NCI-H2227 (cell line): ENCODE measurements at regions not wholly inside any gene's neighbourhood (a gene's known extent, or its start where the extent isn't known, plus 50 kb on each side); places are given as distances from the start of the nearest gene placed in this dataset.
"Not testable (repeated sequence)": the region's sequence is repeated elsewhere in the genome, so short reads cannot be mapped to it uniquely, and the experiment has no call there.

ENCODE experiments used
- DNase-seq: peaks from one replicate; lab custom pipeline; 2025; ENCODE audit not compliant: unreplicated experiment; lab: John Stamatoyannopoulos, UW

DNA sequence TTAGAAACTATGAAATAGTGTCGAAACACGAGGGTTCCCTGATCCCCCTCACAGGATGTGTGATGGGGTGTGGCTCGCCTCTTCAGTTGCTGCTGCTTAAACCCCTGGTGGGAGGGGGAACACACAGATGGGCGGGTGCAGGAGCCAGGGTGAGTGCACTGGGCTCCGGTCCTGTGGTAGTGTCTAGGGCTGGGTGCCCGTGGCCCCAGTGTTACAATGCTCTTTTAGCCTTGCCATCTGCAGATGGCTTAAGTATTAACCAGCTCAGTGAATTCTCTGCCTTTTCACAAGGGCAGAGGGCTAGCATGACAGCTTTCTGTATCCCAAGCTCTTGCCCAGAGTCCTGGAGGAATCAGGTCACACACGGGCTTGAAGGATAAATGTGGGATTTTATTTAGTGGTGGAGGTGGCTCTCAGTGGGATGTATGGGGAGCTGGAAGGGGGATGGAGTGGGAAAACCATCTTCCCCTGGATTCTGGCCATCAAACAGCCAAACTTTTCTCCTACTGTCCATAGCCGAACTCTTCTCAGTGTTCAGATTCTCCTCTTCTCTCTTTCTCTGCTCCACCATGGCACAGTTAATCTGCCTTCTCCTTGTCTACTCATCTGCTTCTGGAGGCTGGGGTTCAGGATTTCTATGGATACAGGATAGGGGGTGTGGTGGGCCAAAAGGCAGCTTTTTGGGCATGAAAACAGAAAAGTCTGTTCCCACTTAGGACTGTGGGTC lies 659.0 kb downstream of the EPM2A start:
- no peak for DNase-seq

DNA sequence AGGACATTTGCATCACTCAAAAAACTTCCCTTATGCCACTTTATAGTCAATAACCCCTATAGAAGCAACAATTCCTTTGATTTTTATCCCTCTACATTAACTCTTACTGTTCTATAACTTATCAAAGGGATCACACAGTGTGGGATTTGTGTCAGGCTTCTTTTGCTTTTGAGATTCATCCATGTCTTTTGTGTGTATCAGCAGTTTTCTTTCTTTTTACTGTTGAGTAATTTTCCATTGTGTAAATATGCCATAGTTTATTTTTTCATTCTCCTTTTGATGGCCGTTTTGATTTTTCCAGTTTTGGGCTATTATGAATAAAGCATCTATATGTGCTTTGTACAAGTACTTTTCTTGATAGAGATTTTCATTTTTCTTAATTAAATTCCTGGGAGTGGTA lies 657.9 kb downstream of the EPM2A start:
- no peak for DNase-seq

DNA sequence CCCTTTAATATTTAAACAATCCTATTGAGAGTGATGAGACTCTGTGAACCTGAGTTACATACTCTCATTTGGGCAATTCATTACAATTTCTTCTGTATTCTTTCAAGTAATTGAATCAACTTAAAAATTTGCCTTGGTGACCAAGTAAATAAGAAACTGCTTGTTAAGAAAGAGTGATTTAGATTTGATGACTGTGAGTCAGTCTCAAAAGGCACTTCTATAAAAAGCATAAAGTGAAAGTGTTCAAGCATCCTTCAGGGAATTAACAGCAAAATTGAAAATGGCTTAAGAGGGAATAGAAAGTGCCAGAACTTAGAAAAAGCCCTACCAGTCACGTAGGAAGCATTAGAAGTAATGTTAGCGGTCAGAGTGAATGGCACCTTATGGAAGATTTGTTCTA lies 654.7 kb downstream of the EPM2A start:
- DNase-seq: no peak

DNA sequence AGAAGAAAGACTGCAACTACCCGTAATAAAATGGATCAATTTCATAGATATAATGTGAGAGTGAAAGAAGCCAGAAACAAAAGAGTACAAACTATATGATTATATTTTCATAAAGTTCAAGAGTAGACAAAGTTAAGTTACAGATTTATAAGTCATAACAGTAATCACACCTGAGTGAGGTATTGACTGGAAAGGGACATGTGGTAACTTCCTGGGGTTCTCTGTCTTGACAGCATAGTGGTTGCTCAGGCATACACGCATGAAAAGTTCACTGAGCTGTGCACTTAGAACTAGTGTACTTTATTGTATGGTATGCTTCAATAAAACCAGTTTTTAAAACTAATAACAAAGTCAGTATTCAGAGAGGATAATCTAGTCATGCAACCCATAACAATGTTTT lies 653.6 kb downstream of the EPM2A start:
- no peak for DNase-seq

DNA sequence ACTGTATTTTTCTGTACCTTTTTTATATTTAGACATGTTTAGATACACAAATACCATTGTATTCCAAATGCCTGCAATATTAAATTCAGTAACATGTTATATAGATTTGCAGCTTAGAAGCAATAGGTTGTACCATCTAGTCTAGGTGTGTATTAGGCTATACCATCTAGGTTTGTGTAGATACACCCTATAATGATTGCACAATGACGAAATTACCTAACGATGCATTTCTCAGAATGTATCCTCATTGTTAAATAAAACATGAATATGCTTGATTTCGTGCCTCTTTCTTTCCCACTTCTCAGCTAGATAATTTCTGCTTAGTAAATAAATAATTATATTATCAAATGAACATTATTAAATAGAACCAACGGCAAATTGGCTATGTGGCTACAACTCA lies 653.0 kb downstream of the EPM2A start:
- DNase-seq: no peak

DNA sequence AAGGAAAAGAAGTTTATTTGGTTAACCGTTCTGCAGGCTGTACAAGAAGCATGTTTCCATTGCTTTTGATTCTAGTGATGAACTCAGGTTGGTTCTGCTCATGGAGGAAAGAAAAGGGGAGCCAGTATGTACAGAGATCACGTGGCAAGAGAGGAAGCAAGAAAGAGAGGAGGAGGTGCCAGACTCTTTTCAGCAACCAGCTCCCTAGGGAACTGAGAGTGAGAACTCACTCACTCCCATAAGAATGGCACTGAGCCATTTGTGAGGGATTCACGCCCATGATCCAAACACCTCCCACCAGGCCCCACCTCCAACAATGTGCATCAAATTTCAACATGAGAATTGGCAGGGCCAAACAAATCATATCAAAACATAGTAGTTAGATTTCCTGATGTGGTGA lies 649.1 kb downstream of the EPM2A start:
- DNase-seq: no peak

DNA sequence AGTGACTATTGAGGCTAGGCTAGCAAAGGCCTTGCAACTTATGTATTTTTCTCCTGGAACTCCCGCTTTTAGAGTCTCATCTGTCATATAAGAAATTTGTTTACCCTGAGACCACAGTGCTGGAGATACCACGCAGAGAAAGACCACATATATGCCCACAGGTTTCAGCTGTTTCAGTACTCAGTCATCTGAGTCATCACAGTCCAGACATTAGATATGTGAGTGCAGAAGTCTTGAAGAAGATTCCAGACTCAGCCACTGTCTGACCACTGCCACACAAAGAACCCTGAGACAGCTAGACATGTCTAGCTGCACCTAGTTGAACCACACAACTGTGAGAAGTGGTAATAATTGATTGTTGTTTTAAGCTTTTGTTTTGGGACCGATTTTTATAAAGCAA lies 648.3 kb downstream of the EPM2A start:
- no peak for DNase-seq

DNA sequence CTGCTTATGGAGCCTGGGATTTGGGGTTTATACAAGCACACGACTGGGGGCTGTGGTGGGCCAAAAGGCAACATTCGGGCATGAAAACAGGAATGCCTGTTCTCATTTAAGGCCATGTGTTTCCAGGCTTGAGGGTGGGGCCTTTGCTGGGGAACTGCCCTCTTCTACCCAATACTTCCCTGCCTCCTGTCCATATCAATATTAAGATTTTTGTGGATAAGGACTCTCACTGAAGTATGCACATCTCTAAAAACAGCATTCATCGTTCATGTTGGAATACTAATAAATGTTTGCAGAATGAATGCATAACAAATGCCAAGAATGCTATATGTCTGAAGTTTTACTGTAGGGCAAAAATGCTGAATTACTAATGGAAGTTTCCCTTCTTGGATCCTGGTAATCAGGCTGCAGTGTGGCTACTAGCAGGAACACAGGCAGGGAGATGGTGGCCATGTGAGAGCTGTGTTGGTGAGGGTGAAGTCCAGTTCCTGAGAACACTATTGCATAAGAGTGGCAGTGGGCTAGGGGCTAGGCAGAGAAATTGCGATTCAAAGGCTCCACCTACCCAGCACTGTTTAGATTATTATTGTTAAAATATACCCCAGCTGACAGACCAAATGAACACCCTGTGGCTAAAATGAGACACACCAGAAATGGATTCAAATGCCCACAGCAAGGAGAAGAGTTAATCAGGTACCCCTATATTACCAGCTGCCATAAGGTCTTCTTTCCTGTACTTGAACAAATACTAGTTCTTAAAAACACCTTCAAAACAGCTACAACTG lies 644.3 kb downstream of the EPM2A start:
- DNase-seq: no peak

DNA sequence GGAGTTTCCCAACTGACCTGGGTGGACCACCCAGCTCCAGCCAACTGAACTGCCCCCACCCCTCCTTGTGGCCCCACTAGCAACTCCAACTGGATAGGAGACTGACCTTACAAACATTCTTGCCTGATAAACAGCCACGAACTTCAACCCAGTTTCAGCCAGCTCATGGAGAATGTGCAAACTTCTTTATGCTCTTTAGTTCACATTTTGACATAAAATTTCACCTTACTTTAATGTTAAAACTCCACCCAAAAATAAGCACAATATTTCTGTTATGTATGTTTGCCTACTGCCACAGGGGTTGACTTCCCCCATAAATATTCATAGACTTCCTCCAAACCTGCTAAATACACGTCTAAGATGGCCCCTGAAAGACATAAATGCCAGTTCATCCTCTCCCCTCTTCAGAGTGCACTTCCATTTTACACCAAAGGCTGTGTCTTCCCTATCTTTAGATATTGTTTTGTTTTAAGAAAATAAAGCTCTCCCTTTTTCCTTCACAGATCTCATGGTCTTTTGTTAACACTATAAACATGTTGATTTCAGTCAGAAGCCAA lies 643.7 kb downstream of the EPM2A start:
- DNase-seq: no peak

DNA sequence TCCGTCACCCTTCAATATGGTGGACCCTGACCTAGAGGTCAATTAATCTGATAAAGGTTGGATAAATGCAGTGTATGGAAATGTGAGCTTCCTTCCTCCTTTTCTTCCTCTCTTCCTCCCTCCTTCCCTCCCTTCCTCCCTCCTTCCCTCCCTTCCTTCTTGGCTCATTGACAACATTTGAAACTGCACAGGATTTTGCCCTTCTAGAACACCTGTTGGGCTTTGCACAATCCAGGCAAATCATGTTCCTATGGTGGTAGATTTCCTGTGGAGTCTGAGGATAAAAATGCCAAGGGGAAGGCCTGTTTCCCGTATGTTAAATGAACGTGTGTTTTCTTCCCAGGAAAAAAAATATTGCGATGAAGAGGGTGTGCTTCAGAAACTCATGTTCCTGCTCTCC lies 642.8 kb downstream of the EPM2A start:
- DNase-seq: no peak

DNA sequence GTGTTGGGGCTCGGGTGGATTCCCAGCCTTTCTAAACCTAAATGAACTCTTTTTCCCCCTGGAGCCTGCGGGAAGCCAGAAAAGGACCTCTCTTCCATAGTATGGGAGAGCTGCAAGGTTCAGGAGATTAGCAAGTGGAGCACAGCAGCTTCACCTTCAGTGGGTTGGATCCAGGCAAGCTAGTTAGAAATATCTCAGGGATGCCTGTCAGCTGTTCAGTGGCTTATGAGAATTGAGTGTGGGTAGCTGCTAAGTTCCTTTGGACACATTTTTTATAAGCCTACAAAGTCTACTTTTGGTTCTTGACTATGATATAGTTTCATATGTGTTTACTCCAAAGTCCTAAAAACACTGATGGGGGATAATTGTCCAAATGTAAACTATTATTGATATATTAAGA lies 642.1 kb downstream of the EPM2A start:
- no peak for DNase-seq

DNA sequence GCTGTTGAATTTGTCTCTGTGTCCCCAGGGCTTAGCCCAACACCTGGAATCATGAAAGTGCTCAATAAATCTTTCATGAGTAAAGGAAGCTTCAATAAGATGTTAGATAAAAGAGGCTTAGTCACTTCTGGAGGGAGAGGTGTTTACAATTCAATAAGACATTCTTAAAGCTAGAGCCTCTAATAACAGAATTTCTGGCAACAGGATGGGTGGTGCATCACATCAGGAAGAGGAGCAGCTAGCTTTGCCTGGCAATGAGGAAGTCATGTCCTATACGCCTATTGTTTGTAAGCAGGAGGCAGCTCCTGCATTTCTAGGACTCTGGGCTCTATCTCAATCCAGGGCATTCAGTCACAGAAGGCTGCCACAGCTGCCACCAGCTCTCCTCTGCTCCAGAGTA lies 638.5 kb downstream of the EPM2A start:
- no peak for DNase-seq

DNA sequence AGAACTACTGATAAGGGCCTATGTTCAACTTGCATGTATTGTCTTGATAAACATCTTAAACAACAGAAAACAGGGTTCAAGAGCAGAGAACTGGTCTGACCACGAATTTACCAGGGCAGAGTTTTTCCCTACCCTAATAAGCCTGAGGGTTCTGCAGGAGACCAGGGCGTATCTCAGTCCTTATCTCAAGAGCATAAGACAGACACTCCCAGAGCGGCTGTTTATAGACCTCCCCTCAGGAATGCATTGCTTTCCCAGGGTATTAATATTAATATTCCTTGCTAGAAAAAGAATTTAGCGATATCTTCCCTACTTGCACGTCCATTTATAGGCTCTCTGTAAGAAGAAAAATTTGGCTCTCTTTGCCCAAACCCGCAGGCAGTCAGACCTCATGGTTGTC lies 637.2 kb downstream of the EPM2A start:
- not testable (repeated sequence) for DNase-seq

DNA sequence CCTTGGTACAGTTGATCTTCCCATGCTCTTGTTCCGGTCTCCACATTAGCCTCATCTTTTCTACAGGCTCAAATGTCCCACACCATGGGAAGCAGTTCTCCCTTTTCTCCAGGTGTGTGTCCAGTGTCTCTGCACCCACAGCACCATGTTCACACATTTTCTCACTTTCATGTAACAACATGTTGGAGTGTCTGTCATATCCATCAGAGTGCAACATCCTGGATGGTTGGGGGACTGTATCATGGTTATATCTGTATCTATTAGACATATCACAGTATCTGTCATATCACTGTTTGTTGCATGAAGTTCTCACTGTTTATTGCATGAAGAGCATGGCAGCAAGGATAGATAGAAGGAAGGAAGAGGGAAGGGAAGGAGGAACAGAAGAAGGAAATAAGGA lies 635.6 kb downstream of the EPM2A start:
- no peak for DNase-seq

DNA sequence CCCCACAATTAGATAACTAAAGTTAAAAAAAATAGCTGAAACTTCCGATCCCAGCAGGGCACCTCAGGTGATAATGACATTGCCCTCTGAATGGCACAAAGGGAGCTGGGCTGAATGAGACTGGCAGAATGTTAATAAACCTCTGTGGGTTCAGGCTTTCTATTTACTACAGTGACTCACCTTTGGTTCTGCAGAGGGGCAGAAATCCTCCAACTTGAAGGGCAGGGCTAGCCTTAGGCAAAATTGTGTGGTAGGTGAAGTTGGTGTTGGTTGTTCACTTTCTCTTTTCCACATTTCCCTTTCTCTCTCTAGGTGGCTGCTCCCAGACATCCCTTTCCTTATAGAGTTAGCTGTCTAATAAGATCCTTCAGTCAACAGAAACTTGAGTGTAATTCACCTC lies 625.2 kb downstream of the EPM2A start:
- no peak for DNase-seq

DNA sequence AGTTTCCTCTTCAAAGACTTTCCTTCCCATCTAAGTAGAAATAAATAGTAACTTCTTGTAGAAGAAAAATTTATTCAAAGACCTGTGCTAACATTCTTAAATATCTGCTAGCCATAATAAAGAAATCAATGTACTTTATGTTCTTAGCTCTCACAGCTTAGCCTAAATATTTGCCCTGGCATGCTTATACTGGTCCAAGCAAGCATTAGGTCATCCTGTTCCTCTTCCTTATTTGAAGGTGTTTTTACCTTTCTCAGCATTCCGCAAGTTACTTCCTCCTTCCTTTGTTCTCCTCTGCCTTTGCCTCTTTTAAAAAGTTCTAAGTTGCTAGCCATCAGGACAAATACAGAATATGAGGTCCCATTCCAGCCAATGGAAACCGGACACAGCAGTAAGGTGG lies 623.9 kb downstream of the EPM2A start:
- DNase-seq: not testable (repeated sequence)

DNA sequence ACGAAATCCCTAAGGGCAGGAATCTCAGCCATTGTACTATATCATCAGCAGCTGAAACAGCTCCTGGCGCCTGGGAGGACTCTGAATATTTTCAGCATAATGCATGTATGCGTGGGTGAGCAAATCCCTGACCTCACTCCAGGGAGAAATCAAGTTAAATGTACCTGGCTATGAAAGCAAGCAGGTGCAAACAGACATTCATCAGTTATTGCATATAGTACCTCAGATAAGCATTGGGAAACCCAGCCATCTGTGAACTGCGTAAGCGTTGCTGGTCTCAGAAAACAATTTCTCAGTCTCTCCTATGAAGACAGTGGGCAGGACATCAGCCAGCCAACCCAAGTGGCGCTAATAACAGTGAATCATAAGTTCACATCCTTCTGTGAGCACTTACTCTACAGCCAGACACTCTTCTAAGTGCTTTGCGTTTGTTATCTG lies 622.6 kb downstream of the EPM2A start:
- DNase-seq: no peak

DNA sequence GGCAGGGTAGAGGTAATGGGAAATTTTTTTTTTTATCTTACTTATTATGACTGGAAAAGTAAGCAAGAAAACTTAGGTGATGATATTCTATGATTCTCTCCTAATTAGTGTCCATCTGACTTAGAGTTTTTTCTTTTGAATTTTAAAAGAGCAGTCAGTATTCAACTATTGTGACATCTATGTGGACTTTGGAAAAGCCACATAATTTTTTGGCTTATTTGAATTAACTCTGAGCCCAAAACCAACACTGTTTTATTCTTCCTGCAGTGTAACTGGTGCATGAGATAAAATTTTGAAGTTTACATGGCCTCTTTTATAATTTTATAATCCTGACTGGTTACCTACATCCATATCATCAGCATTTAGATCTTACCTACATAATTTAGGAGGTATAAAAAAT lies 619.7 kb downstream of the EPM2A start:
- DNase-seq: no peak

DNA sequence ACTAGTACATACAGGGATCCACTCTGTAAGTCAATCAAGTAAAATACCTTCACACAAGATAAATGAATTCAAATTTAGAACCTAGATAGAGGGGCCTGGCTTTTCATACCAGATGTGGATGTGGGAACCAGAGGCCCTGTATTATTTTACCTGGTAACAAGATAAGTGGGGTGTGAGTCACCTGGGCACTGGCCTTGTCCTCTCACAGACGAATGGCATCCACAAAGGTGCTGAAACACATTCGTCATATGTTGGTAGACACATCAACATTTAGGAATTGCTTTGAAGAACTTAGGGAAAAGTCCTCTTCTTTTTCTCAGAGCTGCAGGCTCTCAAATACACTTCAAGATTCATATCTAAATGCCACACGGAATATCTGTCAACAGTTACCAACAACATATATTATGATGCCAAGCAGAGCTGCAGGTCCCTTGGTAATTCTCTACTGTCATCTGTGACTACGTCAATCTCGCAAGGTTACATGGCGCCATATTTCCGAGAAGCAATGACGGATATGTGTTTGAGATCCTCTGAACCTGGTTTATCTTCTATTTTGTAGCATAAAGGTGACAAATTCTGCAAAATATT lies 618.6 kb downstream of the EPM2A start:
- no peak for DNase-seq

DNA sequence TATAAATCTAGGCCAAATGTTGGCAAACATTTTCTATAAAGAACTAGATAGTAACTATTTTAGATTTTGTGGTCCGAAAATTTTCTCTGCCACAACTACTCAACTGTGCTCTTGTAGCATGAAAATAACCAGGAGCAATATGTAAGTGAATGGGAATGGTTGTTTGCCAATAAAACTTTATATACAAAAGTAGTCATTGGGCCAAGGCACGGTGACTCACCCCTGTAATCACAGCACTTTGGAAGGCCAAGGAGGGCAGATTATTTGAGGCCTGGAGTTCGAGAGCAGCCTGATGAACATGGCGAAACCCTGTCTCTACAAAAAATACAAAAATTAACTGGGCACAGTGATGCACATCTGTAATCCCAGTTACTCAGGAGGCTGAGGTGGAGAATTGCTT lies 617.1 kb downstream of the EPM2A start:
- DNase-seq: no peak

DNA sequence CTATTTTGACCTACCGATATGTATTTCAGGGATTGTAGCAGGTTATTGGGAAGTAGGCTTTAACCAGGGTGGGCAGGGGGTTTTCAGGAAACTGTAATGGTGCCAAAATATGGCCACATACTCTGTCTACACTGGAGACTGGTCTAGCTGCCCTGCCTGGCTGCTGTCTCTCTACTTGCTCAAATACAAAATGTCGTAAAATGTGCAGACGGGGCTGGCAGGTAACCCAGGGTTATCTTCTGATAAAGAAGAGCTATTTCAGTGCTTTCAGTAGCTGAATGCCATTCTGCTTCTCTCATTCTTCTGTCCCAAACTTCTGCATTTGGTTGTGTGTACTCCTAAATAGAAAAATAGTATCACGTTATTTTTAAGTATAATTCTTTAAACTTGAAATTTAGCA lies 616.2 kb downstream of the EPM2A start:
- no peak for DNase-seq

DNA sequence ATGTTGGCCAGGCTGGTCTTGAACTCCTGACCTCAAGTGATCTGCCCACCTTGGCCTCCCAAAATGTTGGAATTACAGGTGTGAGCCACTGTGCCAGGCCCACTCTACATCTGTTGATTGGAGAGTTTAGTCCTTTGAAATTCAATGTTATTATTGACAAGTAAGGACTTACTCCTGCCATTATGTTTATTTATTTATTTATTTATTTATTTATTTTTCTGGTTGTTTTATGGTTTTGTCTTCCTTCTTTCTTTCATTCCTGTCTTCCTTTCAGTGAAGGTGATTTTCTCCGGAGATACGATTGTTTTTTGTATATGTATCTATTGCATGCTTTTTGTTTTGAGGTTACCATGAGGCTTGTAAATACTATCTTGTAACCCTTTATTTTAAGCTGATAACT lies 602.6 kb downstream of the EPM2A start:
- DNase-seq: no peak
